CD4-positive, alpha-beta T cell treated with Interleukin-2 at 100 ng/mL for 4 hours (primary cell): ENCODE measurements at regions not wholly inside any gene's neighbourhood (a gene's known extent, or its start where the extent isn't known, plus 50 kb on each side); places are given as distances from the start of the nearest gene placed in this dataset.

Experiments
- DNase-seq: peaks from one replicate; pipeline ENCODE4 v3.0.0-alpha.2; 2020; ENCODE audit warnings: low spot score

GRCh38 chr22:22148905-22149304 is 95.7 kb upstream of the VPREB1 start:
- no peak for DNase-seq

GRCh38 chr22:22144858-22145257 is 99.7 kb upstream of the VPREB1 start:
- DNase-seq = no peak

GRCh38 chr22:22143448-22143847 is 101.1 kb upstream of the VPREB1 start:
- no peak for DNase-seq

- no peak for DNase-seq
Measured at GRCh38 chr22:22142661-22143060, 101.9 kb upstream of the VPREB1 start.

GRCh38 chr22:22141771-22142591 is 102.6 kb upstream of the VPREB1 start:
- no peak for DNase-seq

- no peak for DNase-seq
Measured at GRCh38 chr22:22141031-22141430, 103.6 kb upstream of the VPREB1 start.

GRCh38 chr22:22139364-22139763 is 105.2 kb upstream of the VPREB1 start:
- no peak for DNase-seq

- DNase-seq = no peak
Measured at GRCh38 chr22:22138915-22139314, 105.7 kb upstream of the VPREB1 start.

- no peak for DNase-seq
Measured at GRCh38 chr22:22137891-22138290, 106.7 kb upstream of the VPREB1 start.

- DNase-seq = no peak
Measured at GRCh38 chr22:22133910-22134309, 110.7 kb upstream of the VPREB1 start.

GRCh38 chr22:22130953-22131608 is 113.5 kb upstream of the VPREB1 start:
- no peak for DNase-seq

GRCh38 chr22:22129387-22129786 is 115.2 kb upstream of the VPREB1 start:
- DNase-seq = no peak

GRCh38 chr22:22128440-22128839 is 116.1 kb upstream of the VPREB1 start:
- no peak for DNase-seq

GRCh38 chr22:22127100-22127499 is 117.5 kb upstream of the VPREB1 start:
- DNase-seq = no peak

GRCh38 chr22:22125579-22126468 is 118.8 kb upstream of the VPREB1 start:
- no peak for DNase-seq

GRCh38 chr22:22125028-22125578 is 119.5 kb upstream of the VPREB1 start:
- DNase-seq = no peak

GRCh38 chr22:22124374-22124773 is 120.2 kb upstream of the VPREB1 start:
- no peak for DNase-seq

- DNase-seq = no peak
Measured at GRCh38 chr22:22123960-22124278, 120.7 kb upstream of the VPREB1 start.

- DNase-seq = no peak
Measured at GRCh38 chr22:22123118-22123959, 121.2 kb upstream of the VPREB1 start.

GRCh38 chr22:22122348-22123117 is 122.1 kb upstream of the VPREB1 start:
- no peak for DNase-seq

GRCh38 chr22:22121445-22121844 is 123.1 kb upstream of the VPREB1 start:
- DNase-seq = no peak
